ENCODE measurements at regions not wholly inside any gene's neighbourhood (a gene's known extent, or its start where the extent isn't known, plus 50 kb on each side); places are given as distances from the start of the nearest gene placed in this dataset.
"Not testable (repeated sequence)": the region's sequence is repeated elsewhere in the genome, so short reads cannot be mapped to it uniquely, and the experiment has no call there.

GRCh38 chr7:109498131-109498530, 928.5 kb downstream of the DNAJB9 start:
- no peak for DNase-seq

- DNase-seq, result no peak
Observed at GRCh38 chr7:109503421-109503820, 933.7 kb downstream of the DNAJB9 start.

- DNase-seq, result no peak
Observed at GRCh38 chr7:109522585-109522984, 952.9 kb downstream of the DNAJB9 start.

GRCh38 chr7:109527833-109528232, 958.2 kb downstream of the DNAJB9 start:
- DNase-seq, result no peak

- DNase-seq, result no peak
Observed at GRCh38 chr7:109529712-109530111, 960.0 kb downstream of the DNAJB9 start.

- DNase-seq, result no peak
Observed at GRCh38 chr7:109532262-109532992, 962.8 kb downstream of the DNAJB9 start.

- DNase-seq, result no peak
Observed at GRCh38 chr7:109545686-109546085, 976.0 kb downstream of the DNAJB9 start.

GRCh38 chr7:109549471-109550193, 980.0 kb downstream of the DNAJB9 start:
- DNase-seq, result no peak

- no peak for DNase-seq
Observed at GRCh38 chr7:109552017-109552416, 982.3 kb downstream of the DNAJB9 start.

- DNase-seq, result no peak
Observed at GRCh38 chr7:109577265-109577664, 1007.6 kb downstream of the DNAJB9 start.

- no peak for DNase-seq
Observed at GRCh38 chr7:109579901-109580300, 1010.2 kb downstream of the DNAJB9 start.

GRCh38 chr7:109582211-109582610, 1012.5 kb downstream of the DNAJB9 start:
- no peak for DNase-seq

- not testable (repeated sequence) for DNase-seq
Observed at GRCh38 chr7:109596948-109597347, 1027.3 kb downstream of the DNAJB9 start.

GRCh38 chr7:109611656-109612055, 1042.0 kb downstream of the DNAJB9 start:
- no peak for DNase-seq

- no peak for DNase-seq
Observed at GRCh38 chr7:109616551-109617069, 1046.9 kb downstream of the DNAJB9 start.

- DNase-seq, result no peak
Observed at GRCh38 chr7:109622320-109622719, 1052.6 kb downstream of the DNAJB9 start.

GRCh38 chr7:109632890-109633289, 1063.2 kb downstream of the DNAJB9 start:
- not testable (repeated sequence) for DNase-seq

GRCh38 chr7:109635374-109635773, 1065.7 kb downstream of the DNAJB9 start:
- no peak for DNase-seq

- no peak for DNase-seq
Observed at GRCh38 chr7:109637428-109637990, 1067.8 kb downstream of the DNAJB9 start.

GRCh38 chr7:109638321-109638720, 1068.6 kb downstream of the DNAJB9 start:
- DNase-seq, result no peak

GRCh38 chr7:109639561-109639960, 1069.9 kb downstream of the DNAJB9 start:
- no peak for DNase-seq

GRCh38 chr7:109641445-109641844, 1071.8 kb downstream of the DNAJB9 start:
- DNase-seq, result no peak

- DNase-seq, result no peak
Observed at GRCh38 chr7:109646124-109646523, 1076.5 kb downstream of the DNAJB9 start.

GRCh38 chr7:109646594-109646993, 1076.9 kb downstream of the DNAJB9 start:
- not testable (repeated sequence) for DNase-seq

Data from NCI-H526 treated with DMSO at 0.1 percent for 48 hours (cell line).